Mammary epithelial cell (primary cell): ENCODE measurements at regions not wholly inside any gene's neighbourhood (a gene's known extent, or its start where the extent isn't known, plus 50 kb on each side); places are given as distances from the start of the nearest gene placed in this dataset.

Experiments
- CTCF ChIP-seq, 2 donors: IDR thresholded peaks in 1 of 2; conservative IDR thresholded peaks in 1 of 2; 2 replicates each; pipeline ENCODE4 v1.5.1; 2011 to 2012; ENCODE audit warnings: inconsistent platforms in 2 of 2, low read length in 2 of 2, mild to moderate bottlenecking in 2 of 2, control low read depth in 1 of 2, low read depth in 1 of 2; ENCODE audit not compliant: insufficient read depth in 1 of 2; ENCODE audit errors: extremely low read depth in 1 of 2
- EZH2 ChIP-seq: IDR thresholded peaks from 2 replicates; pipeline ENCODE4 v1.6.1; 2012; ENCODE audit warnings: low read length, inconsistent platforms, borderline replicate concordance

GRCh38 chr1:79122521-79122920 lies 116.0 kb upstream of the ADGRL4 start:
- TF ChIP-seq CTCF (conservative IDR thresholded peaks at IDR 0.05 in 1 of 2, IDR thresholded peaks at IDR 0.05 in 1 of 2; ENCODE audit: extremely low read depth in 1 of 2, insufficient read depth in 1 of 2, low read depth in 1 of 2, low read length in 2 of 2) = no peak
- no peak for TF ChIP-seq EZH2
